WTC11 (cell line): ENCODE measurements at regions not wholly inside any gene's neighbourhood (a gene's known extent, or its start where the extent isn't known, plus 50 kb on each side); places are given as distances from the start of the nearest gene placed in this dataset.

Experiments
- ATAC-seq: fragments of 200-7000 bp; cut with Tn5 transposase; 2 replicates; pipeline ENCODE4 v1.10.0; 2021; ENCODE audit warnings: mild to moderate bottlenecking, moderate library complexity
- CTCF ChIA-PET: fragments of 300-600 bp; sonication (Branson Sonifier 250); formaldehyde crosslinking; loops from one replicate; lab custom pipeline; 2021; ENCODE audit warnings: antibody characterized with exemption; lab: Charles Lee
- POLR2A ChIA-PET: fragments of 350-600 bp; sonication (Branson Sonifier 250); formaldehyde crosslinking; loops from one replicate; lab custom pipeline; 2021; ENCODE audit warnings: antibody characterized with exemption; lab: Charles Lee
- DNase-seq: peaks from one replicate; pipeline ENCODE4 v3.0.0; 2021; ENCODE audit warnings: low spot score
- H3K27ac Mint-ChIP-seq: 2 replicates; pipeline ENCODE4 v1.8.0; 2021; ENCODE audit warnings: mixed read lengths
- H3K27me3 Mint-ChIP-seq: 2 replicates; pipeline ENCODE4 v1.8.0; 2021; ENCODE audit warnings: low read depth, mild to moderate bottlenecking, moderate library complexity, mixed read lengths
- H3K36me3 Mint-ChIP-seq: 2 replicates; pipeline ENCODE4 v1.8.0; 2021; ENCODE audit warnings: mixed read lengths
- H3K4me1 Mint-ChIP-seq: 2 replicates; pipeline ENCODE4 v1.8.0; 2022; ENCODE audit warnings: mixed read lengths
- H3K4me3 Mint-ChIP-seq: 2 replicates; pipeline ENCODE4 v1.8.0; 2021; ENCODE audit warnings: mild to moderate bottlenecking, moderate library complexity, mixed read lengths
- H3K9me3 Mint-ChIP-seq: 2 replicates; pipeline ENCODE4 v1.8.0; 2021; ENCODE audit warnings: mixed read lengths
- ATF2 ChIP-seq: sonication (generic); formaldehyde crosslinking; IDR thresholded peaks from 2 replicates; pipeline ENCODE4 v1.8.1; 2022; ENCODE audit warnings: low read depth, missing genetic modification reagents, borderline replicate concordance
- CDX4 ChIP-seq: fragments of 250-450 bp; sonication (Bioruptor Pico); IDR thresholded peaks from 2 replicates; pipeline ENCODE4 v1.9.0; 2021; ENCODE audit warnings: moderate library complexity, mild to moderate bottlenecking, inconsistent platforms, borderline replicate concordance
- E2F5 ChIP-seq: sonication (generic); formaldehyde crosslinking; IDR thresholded peaks from 2 replicates; pipeline ENCODE4 v1.8.1; 2022; ENCODE audit warnings: mild to moderate bottlenecking, moderate library complexity, missing genetic modification reagents
- EMX1 ChIP-seq: fragments of 250-450 bp; sonication (Bioruptor Pico); IDR thresholded peaks from 2 replicates; pipeline ENCODE4 v1.8.0; 2021; ENCODE audit warnings: mild to moderate bottlenecking
- ESRRA ChIP-seq: sonication (generic); formaldehyde crosslinking; IDR thresholded peaks from 2 replicates; pipeline ENCODE4 v1.8.1; 2022; ENCODE audit warnings: mild to moderate bottlenecking, missing genetic modification reagents, borderline replicate concordance
- FOXP1 ChIP-seq: sonication (generic); formaldehyde crosslinking; IDR thresholded peaks from 2 replicates; pipeline ENCODE4 v1.8.0; 2022; ENCODE audit warnings: missing genetic modification reagents, mild to moderate bottlenecking, moderate library complexity, borderline replicate concordance
- HMGXB4 ChIP-seq: sonication (generic); formaldehyde crosslinking; IDR thresholded peaks from 2 replicates; pipeline ENCODE4 v1.8.1; 2023; ENCODE audit warnings: mild to moderate bottlenecking, moderate library complexity, missing genetic modification reagents
- IRF1 ChIP-seq: sonication (generic); formaldehyde crosslinking; IDR thresholded peaks from 2 replicates; pipeline ENCODE4 v1.8.0; 2023; ENCODE audit warnings: missing genetic modification reagents
- NFATC4 ChIP-seq: fragments of 250-450 bp; sonication (Bioruptor Pico); IDR thresholded peaks from 2 replicates; pipeline ENCODE4 v1.9.0; 2021; ENCODE audit warnings: mild to moderate bottlenecking
- NR2C2 ChIP-seq: sonication (generic); formaldehyde crosslinking; IDR thresholded peaks from 2 replicates; pipeline ENCODE4 v1.8.0; 2022; ENCODE audit warnings: mild to moderate bottlenecking, missing genetic modification reagents
- SMAD4 ChIP-seq: sonication (generic); formaldehyde crosslinking; IDR thresholded peaks from 2 replicates; pipeline ENCODE4 v1.8.0; 2022; ENCODE audit warnings: mild to moderate bottlenecking, missing genetic modification reagents
- TCF7 ChIP-seq: sonication (generic); formaldehyde crosslinking; IDR thresholded peaks from 2 replicates; pipeline ENCODE4 v1.8.0; 2022; ENCODE audit warnings: mild to moderate bottlenecking, low read depth, missing genetic modification reagents, moderate library complexity
- TEAD1 ChIP-seq: sonication (generic); formaldehyde crosslinking; IDR thresholded peaks from 2 replicates; pipeline ENCODE4 v1.8.0; 2022; ENCODE audit warnings: mild to moderate bottlenecking, missing genetic modification reagents
- USF1 ChIP-seq: sonication (generic); formaldehyde crosslinking; IDR thresholded peaks from 2 replicates; pipeline ENCODE4 v1.8.0; 2022; ENCODE audit warnings: mild to moderate bottlenecking, missing genetic modification reagents
- USF2 ChIP-seq: sonication (generic); formaldehyde crosslinking; IDR thresholded peaks from 2 replicates; pipeline ENCODE4 v1.8.1; 2023; ENCODE audit warnings: mild to moderate bottlenecking, missing genetic modification reagents, moderate library complexity
- ZBTB21 ChIP-seq: sonication (generic); formaldehyde crosslinking; IDR thresholded peaks from 2 replicates; pipeline ENCODE4 v1.8.1; 2023; ENCODE audit warnings: mild to moderate bottlenecking, missing genetic modification reagents, borderline replicate concordance
- ZNF263 ChIP-seq: sonication (generic); formaldehyde crosslinking; IDR thresholded peaks from 2 replicates; pipeline ENCODE4 v1.8.1; 2022; ENCODE audit warnings: low read depth, mild to moderate bottlenecking, moderate library complexity, missing genetic modification reagents
- ZNF317 ChIP-seq: sonication (generic); formaldehyde crosslinking; IDR thresholded peaks from 2 replicates; pipeline ENCODE4 v1.8.1; 2023; ENCODE audit warnings: low read depth, mild to moderate bottlenecking, moderate library complexity, missing genetic modification reagents, borderline replicate concordance
- ZNF512 ChIP-seq: sonication (generic); formaldehyde crosslinking; IDR thresholded peaks from 2 replicates; pipeline ENCODE4 v1.8.1; 2022; ENCODE audit warnings: missing genetic modification reagents, borderline replicate concordance

GRCh38 chr5:1998716-1999317 is 116.1 kb upstream of the IRX4 start:
- ChIA-PET POLR2A (no interaction called here), CTCF (no interaction called here)
- Mint-ChIP-seq H3K9me3 (peaks cover 25% of the 10 kb centered on the region), H3K4me3 (no peak overlapping the region), H3K36me3 (peaks cover 9% of the 10 kb centered on the region; the same call in 1 of the 2 replicates), H3K4me1 (peaks cover 13% of the 10 kb centered on the region), H3K27me3 (peaks cover 2% of the 10 kb centered on the region), H3K27ac (no peak overlapping the region)
- DNase-seq (no peak), ATAC-seq (no peak)
- TF ChIP-seq IRF1 (CRISPR knock-in tag) = no peak
- no peak for TF ChIP-seq TCF7 (CRISPR knock-in tag)
- TF ChIP-seq NFATC4 (CRISPR knock-in tag) = no peak
- TF ChIP-seq FOXP1 (CRISPR knock-in tag) = no peak
- no peak for TF ChIP-seq ZNF512 (CRISPR knock-in tag)
- TF ChIP-seq TEAD1 (CRISPR knock-in tag) = no peak
- TF ChIP-seq NR2C2 = no peak
- TF ChIP-seq USF1 (CRISPR knock-in tag) = no peak
- no peak for TF ChIP-seq HMGXB4 (CRISPR knock-in tag)
- TF ChIP-seq ZBTB21 (CRISPR knock-in tag) = no peak
- no peak for TF ChIP-seq ESRRA (CRISPR knock-in tag)
- TF ChIP-seq ZNF317 (CRISPR knock-in tag) = no peak
- TF ChIP-seq ZNF263 (CRISPR knock-in tag) = no peak
- TF ChIP-seq ATF2 (CRISPR knock-in tag) = no peak
- no peak for TF ChIP-seq SMAD4 (CRISPR knock-in tag)
- TF ChIP-seq USF2 = no peak
- no peak for TF ChIP-seq EMX1 (CRISPR knock-in tag)
- TF ChIP-seq CDX4 (CRISPR knock-in tag) = no peak
- TF ChIP-seq E2F5 (CRISPR knock-in tag) = no peak
